Neuronal stem cell (in vitro differentiated cells): ENCODE measurements at regions not wholly inside any gene's neighbourhood (a gene's known extent, or its start where the extent isn't known, plus 50 kb on each side); places are given as distances from the start of the nearest gene placed in this dataset.
"Not testable (repeated sequence)": the region's sequence is repeated elsewhere in the genome, so short reads cannot be mapped to it uniquely, and the experiment has no call there.

Experiments used
- DNase-seq: peaks from one replicate; pipeline ENCODE4 v3.0.0-alpha.2; 2013; ENCODE audit warnings: low spot score
- H2AFZ ChIP-seq: one replicate; pipeline ENCODE4 v1.6.1; 2013; ENCODE audit warnings: mild to moderate bottlenecking, low read length, inconsistent platforms
- H2AK5ac ChIP-seq: 2 replicates; pipeline ENCODE4 v1.6.1; 2013; ENCODE audit warnings: low read depth, mild to moderate bottlenecking, inconsistent platforms, low read length, moderate library complexity, mixed read lengths
- H2BK120ac ChIP-seq: 2 replicates; pipeline ENCODE4 v1.6.1; 2013; ENCODE audit warnings: low read depth, mild to moderate bottlenecking, inconsistent platforms, low read length, moderate library complexity, mixed read lengths
- H2BK12ac ChIP-seq: one replicate; pipeline ENCODE4 v1.6.1; 2013; ENCODE audit warnings: low read length, inconsistent platforms
- H2BK15ac ChIP-seq: 2 replicates; pipeline ENCODE4 v1.6.1; 2013; ENCODE audit warnings: mild to moderate bottlenecking, low read length, inconsistent platforms, mixed read lengths
- H2BK5ac ChIP-seq: one replicate; pipeline ENCODE4 v1.6.1; 2013; ENCODE audit warnings: inconsistent platforms, mild to moderate bottlenecking, low read length, moderate library complexity
- H3K14ac ChIP-seq: one replicate; pipeline ENCODE4 v1.6.1; 2013; ENCODE audit warnings: low read length, inconsistent platforms
- H3K18ac ChIP-seq: 2 replicates; pipeline ENCODE4 v1.6.1; 2013; ENCODE audit warnings: low read length, inconsistent platforms
- H3K23ac ChIP-seq: 2 replicates; pipeline ENCODE4 v1.6.1; 2013; ENCODE audit warnings: low read depth, mild to moderate bottlenecking, mixed read lengths, low read length, inconsistent platforms; ENCODE audit not compliant: poor library complexity
- H3K27ac ChIP-seq: replicated peaks from 3 replicates; pipeline ENCODE4 v1.5.1; 2013; ENCODE audit warnings: low read length, inconsistent platforms
- H3K27me3 ChIP-seq, 3 experiments: 2 replicates each; pipeline ENCODE4 v1.6.1; 2013; ENCODE audit warnings: low read length in 3 of 3, mild to moderate bottlenecking in 2 of 3, inconsistent platforms in 1 of 3, low read depth in 1 of 3, mixed read lengths in 1 of 3, moderate library complexity in 1 of 3; ENCODE audit not compliant: control insufficient read depth in 3 of 3, insufficient read depth in 3 of 3
- H3K36me3 ChIP-seq, 2 donors: replicated peaks in 1 of 2; 2 replicates each; pipeline ENCODE4 v1.6.1; 2013; ENCODE audit warnings: low read length in 2 of 2; ENCODE audit not compliant: control insufficient read depth in 2 of 2, insufficient read depth in 2 of 2
- H3K4ac ChIP-seq: 2 replicates; pipeline ENCODE4 v1.6.1; 2013; ENCODE audit warnings: inconsistent platforms, mild to moderate bottlenecking, low read length, moderate library complexity
- H3K4me1 ChIP-seq, 2 donors: 1 replicate in 1 of 2; 2 replicates in 1 of 2; pipeline ENCODE4 v1.6.1; 2013; ENCODE audit warnings: low read length in 2 of 2, low read depth in 1 of 2; ENCODE audit not compliant: control insufficient read depth in 2 of 2, insufficient read depth in 1 of 2
- H3K4me2 ChIP-seq: one replicate; pipeline ENCODE4 v1.6.1; 2013; ENCODE audit warnings: mild to moderate bottlenecking, low read length, inconsistent platforms; ENCODE audit not compliant: insufficient read depth, poor library complexity, severe bottlenecking
- H3K4me3 ChIP-seq, 2 donors: 2 replicates each; pipeline ENCODE4 v1.5.1; 2013; ENCODE audit warnings: low read length in 2 of 2, mild to moderate bottlenecking in 2 of 2, inconsistent platforms in 1 of 2, moderate library complexity in 1 of 2
- H3K79me1 ChIP-seq: one replicate; pipeline ENCODE4 v1.6.1; 2013; ENCODE audit warnings: low read depth, mild to moderate bottlenecking, inconsistent platforms, low read length, moderate library complexity
- H3K9ac ChIP-seq: one replicate; pipeline ENCODE4 v1.6.1; 2013; ENCODE audit warnings: mild to moderate bottlenecking, low read depth, low read length, inconsistent platforms; ENCODE audit not compliant: poor library complexity
- H3K9me3 ChIP-seq, 2 donors: replicated peaks in 1 of 2; 2 replicates each; pipeline versions ENCODE3 to v1.6.1; 2013; ENCODE audit warnings: low read length in 2 of 2, mild to moderate bottlenecking in 2 of 2, inconsistent platforms in 1 of 2, low read depth in 1 of 2, mixed read lengths in 1 of 2, moderate library complexity in 1 of 2; ENCODE audit not compliant: control insufficient read depth in 2 of 2, insufficient read depth in 1 of 2
- H4K8ac ChIP-seq: one replicate; pipeline ENCODE4 v1.6.1; 2013; ENCODE audit warnings: low read depth, mild to moderate bottlenecking, inconsistent platforms, low read length, moderate library complexity
- H4K91ac ChIP-seq: one replicate; pipeline ENCODE4 v1.6.1; 2013; ENCODE audit warnings: low read length, low read depth, mild to moderate bottlenecking, inconsistent platforms; ENCODE audit not compliant: poor library complexity
- WGBS, 2 donors: extraction: QIAGEN DNeasy Blood & Tissue Kit; methylation state at CpG; one replicate each; pipeline ENCODE4 v1.1.7; 2013; ENCODE audit warnings: missing lambda C conversion rate in 2 of 2, mixed read lengths in 1 of 2; ENCODE audit not compliant: insufficient read length in 2 of 2, insufficient replicate concordance in 1 of 2; ENCODE audit errors: extremely low coverage in 2 of 2; 5-methylcytosine and 5-hydroxymethylcytosine counted together

DNA sequence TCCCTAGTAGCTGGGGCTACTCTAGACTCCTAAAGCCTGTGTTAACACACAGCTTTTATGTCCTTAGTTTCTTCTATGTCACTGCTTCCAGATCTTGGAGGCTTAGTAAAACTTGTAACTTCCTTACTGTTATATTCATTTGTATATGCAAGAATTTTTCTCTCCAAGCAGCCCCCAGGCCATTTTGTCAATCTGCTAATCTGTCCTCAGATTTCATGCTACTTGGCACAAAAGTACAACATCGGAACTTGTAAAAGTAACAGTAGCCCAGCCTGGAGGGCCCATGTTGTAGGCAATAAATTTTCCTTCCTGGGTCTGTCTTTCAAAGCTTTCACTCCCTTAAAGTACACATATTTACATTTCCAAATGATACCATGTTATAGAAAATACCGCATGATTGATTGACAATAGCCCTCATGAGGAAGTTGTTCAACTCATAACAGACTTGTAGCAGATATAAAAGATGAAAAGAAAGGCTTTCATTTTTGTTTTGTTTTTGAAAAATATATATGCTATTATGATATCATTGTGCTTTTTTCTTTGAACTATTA is 324.2 kb downstream of the NEK10 start:
- no CpG with 5 or more reads among the region's 2 CpGs for WGBS, 2 donors
- Histone ChIP-seq H3K4me2 (no peak overlapping the region), H4K91ac (no peak overlapping the region), H3K18ac (no peak overlapping the region), H2BK120ac (no peak overlapping the region), H3K4me3 (no peak overlapping the region), H2BK12ac (no peak overlapping the region), H3K4me1 (peaks cover 0 to 2% of the 10 kb centered on the region in 2 donors), H3K36me3 (no peaks in the 10 kb centered on the region), H3K9ac (no peak overlapping the region), H3K27ac (no peak overlapping the region), H2AK5ac (no peak overlapping the region), H3K23ac (no peak overlapping the region), H2AFZ (no peak overlapping the region), H3K79me1 (no peaks in the 10 kb centered on the region), H3K14ac (no peak overlapping the region), H4K8ac (no peak overlapping the region), H3K27me3 (no peaks in the 10 kb centered on the region), H3K9me3 (peaks cover 0 to 2% of the 10 kb centered on the region in 2 donors), H2BK15ac (no peak overlapping the region), H3K4ac (no peak overlapping the region), H2BK5ac (no peak overlapping the region)
- no peak for DNase-seq

- Histone ChIP-seq H3K9ac (no peak overlapping the region), H3K9me3 (peaks cover 0 to 2% of the 10 kb centered on the region in 2 donors), H3K14ac (no peak overlapping the region), H3K79me1 (no peaks in the 10 kb centered on the region), H3K4ac (no peak overlapping the region), H4K91ac (no peak overlapping the region), H4K8ac (no peak overlapping the region), H2BK5ac (no peak overlapping the region), H3K23ac (no peak overlapping the region), H2BK120ac (no peak overlapping the region), H3K4me3 (no peak overlapping the region), H3K27ac (no peak overlapping the region), H3K36me3 (no peaks in the 10 kb centered on the region), H3K18ac (no peak overlapping the region), H3K27me3 (no peaks in the 10 kb centered on the region), H2AFZ (no peak overlapping the region), H2AK5ac (no peak overlapping the region), H3K4me1 (peaks cover 0 to 2% of the 10 kb centered on the region in 2 donors), H2BK12ac (no peak overlapping the region), H2BK15ac (no peak overlapping the region), H3K4me2 (no peak overlapping the region)
- DNase-seq, result no peak
These were observed 322.8 kb downstream of the NEK10 start for GRCh38 chr3:27046351-27046750.

DNA sequence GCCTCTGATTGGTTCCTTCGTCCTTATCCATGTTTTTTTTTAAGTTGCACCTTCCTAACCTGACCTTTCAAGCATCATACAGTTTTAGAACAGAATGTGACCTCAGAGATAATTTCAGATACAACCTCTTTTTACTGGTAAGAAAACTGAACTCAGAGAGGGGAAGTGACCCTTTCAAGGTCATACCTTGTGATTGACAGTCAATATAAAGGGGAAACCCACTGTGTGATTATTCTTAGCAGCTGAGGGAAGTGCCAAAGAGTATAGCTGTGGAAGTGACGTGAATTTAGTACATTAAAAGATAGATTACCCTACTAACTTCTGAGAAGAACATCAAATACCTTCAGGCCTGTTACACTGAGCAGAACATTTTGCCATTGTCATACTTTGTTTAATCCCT is 319.4 kb downstream of the NEK10 start:
- H2BK5ac ChIP-seq, result no peak overlapping the region
- H3K27me3 ChIP-seq, result no peaks in the 10 kb centered on the region
- WGBS, 2 donors, result no CpG with 5 or more reads among the region's 2 CpGs
- no peak overlapping the region for H3K9ac ChIP-seq
- H3K4ac ChIP-seq, result no peak overlapping the region
- no peak overlapping the region for H2AK5ac ChIP-seq
- no peak overlapping the region for H2BK120ac ChIP-seq
- DNase-seq, result no peak
- H3K14ac ChIP-seq, result no peak overlapping the region
- no peak overlapping the region for H3K18ac ChIP-seq
- no peak overlapping the region for H4K8ac ChIP-seq
- no peak overlapping the region for H3K4me2 ChIP-seq
- no peak overlapping the region for H3K23ac ChIP-seq
- no peak overlapping the region for H2BK12ac ChIP-seq
- H2AFZ ChIP-seq, result no peak overlapping the region
- H3K9me3 ChIP-seq, result peaks cover 0 to 2% of the 10 kb centered on the region in 2 donors
- H3K4me1 ChIP-seq, result no peaks in the 10 kb centered on the region
- no peaks in the 10 kb centered on the region for H3K79me1 ChIP-seq
- H3K4me3 ChIP-seq, result no peak overlapping the region
- H2BK15ac ChIP-seq, result no peak overlapping the region
- H3K36me3 ChIP-seq, result no peaks in the 10 kb centered on the region
- H3K27ac ChIP-seq, result no peak overlapping the region
- no peak overlapping the region for H4K91ac ChIP-seq

DNA sequence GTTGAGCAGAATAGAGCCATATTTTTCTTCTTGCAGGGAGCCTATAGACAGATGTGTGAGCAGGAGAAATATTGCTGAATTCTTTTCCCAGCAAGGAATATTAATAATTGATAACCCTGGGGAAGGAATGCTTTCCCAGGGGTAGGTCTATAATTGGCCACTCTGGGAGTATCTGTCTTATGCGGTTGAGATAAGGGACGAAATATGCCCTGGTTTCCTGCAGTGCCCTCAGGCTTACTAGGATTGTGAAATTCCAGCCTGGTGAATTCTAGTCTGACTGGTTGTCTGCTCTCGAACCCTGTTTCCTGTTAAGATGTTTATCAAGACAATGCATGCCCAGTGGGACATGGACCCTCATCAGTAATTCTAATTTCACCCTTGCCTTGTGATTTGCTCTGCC is 317.7 kb downstream of the NEK10 start:
- not testable (repeated sequence) for H3K9me3 ChIP-seq, H2BK12ac ChIP-seq, H3K36me3 ChIP-seq, DNase-seq, H3K27me3 ChIP-seq, H3K14ac ChIP-seq, H2AFZ ChIP-seq, H2BK5ac ChIP-seq, H2BK15ac ChIP-seq, H3K4ac ChIP-seq, H3K9ac ChIP-seq, H4K91ac ChIP-seq, H3K4me1 ChIP-seq, H3K23ac ChIP-seq, H2BK120ac ChIP-seq, H3K27ac ChIP-seq, H2AK5ac ChIP-seq, H3K79me1 ChIP-seq, H4K8ac ChIP-seq, H3K4me3 ChIP-seq, H3K18ac ChIP-seq, H3K4me2 ChIP-seq
- WGBS, 2 donors, result no CpG with 5 or more reads among the region's 3 CpGs
